ENCODE measurements at regions not wholly inside any gene's neighbourhood (a gene's known extent, or its start where the extent isn't known, plus 50 kb on each side); places are given as distances from the start of the nearest gene placed in this dataset.

DNA sequence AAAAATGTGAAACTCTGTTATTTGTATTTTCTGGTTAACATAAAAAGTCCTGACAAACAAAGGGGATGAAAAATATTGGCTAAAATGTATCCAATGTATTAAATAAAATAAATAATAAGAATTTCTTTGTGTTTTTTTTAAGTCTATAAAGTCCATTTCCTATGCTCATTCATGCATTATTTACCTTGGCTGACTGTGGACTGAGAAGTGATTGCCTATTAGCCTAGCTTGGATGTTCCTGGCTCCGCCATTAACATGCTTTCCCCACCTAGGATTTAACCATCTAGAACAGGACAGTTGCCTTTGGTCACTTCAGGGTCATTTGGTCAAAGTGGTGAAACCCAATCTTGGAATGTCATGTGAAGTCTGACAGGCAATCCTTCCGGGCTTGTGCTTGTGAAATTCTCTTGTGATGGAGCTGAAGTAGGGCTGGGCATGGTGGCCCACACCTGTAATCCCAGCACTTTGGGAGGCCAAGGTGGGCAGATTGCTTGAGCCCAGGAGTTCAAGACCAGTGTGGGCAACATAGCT is 60.4 kb upstream of the TANC1 start:
- TF ChIP-seq, protein P1, sequence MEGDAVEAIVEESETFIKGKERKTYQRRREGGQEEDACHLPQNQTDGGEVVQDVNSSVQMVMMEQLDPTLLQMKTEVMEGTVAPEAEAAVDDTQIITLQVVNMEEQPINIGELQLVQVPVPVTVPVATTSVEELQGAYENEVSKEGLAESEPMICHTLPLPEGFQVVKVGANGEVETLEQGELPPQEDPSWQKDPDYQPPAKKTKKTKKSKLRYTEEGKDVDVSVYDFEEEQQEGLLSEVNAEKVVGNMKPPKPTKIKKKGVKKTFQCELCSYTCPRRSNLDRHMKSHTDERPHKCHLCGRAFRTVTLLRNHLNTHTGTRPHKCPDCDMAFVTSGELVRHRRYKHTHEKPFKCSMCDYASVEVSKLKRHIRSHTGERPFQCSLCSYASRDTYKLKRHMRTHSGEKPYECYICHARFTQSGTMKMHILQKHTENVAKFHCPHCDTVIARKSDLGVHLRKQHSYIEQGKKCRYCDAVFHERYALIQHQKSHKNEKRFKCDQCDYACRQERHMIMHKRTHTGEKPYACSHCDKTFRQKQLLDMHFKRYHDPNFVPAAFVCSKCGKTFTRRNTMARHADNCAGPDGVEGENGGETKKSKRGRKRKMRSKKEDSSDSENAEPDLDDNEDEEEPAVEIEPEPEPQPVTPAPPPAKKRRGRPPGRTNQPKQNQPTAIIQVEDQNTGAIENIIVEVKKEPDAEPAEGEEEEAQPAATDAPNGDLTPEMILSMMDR (IDR thresholded peaks at IDR 0.05) = no peak
- no peak for TF ChIP-seq POLR2A (IDR thresholded peaks at IDR 0.05)
- no peak for TF ChIP-seq EP300 (IDR thresholded peaks at IDR 0.05)
